ENCODE measurements at regions not wholly inside any gene's neighbourhood (a gene's known extent, or its start where the extent isn't known, plus 50 kb on each side); places are given as distances from the start of the nearest gene placed in this dataset.

GRCh38 chr15:66907826-66908743 is 157.3 kb upstream of the SMAD3 start:
- Histone ChIP-seq H2AFZ (peak overlapping the region; percentile 38; the same call in 1 of the 2 replicates), H3K36me3 (ENCODE audit: insufficient read depth) (no peaks in the 10 kb centered on the region), H3F3A (replicated peaks; ENCODE audit: low read depth) (no peaks in the 10 kb centered on the region), H3K4me1 (ENCODE audit: insufficient read depth) (no peaks in the 10 kb centered on the region), H3K4me2 (no peak overlapping the region), H3K9me2 (ENCODE audit: insufficient read depth) (no peaks in the 10 kb centered on the region), H3K4me3 (no peak overlapping the region), H3K79me2 (replicated peaks; ENCODE audit: insufficient read depth) (no peaks in the 10 kb centered on the region), H4K20me1 (replicated peaks; ENCODE audit: insufficient read depth) (no peaks in the 10 kb centered on the region; the same call in 1 of the 2 replicates), H3K27ac (ENCODE audit: low read depth) (no peak overlapping the region), H3K27me3 (ENCODE audit: insufficient read depth) (no peaks in the 10 kb centered on the region)
- no peak for ATAC-seq
- no peaks in the 10 kb centered on the region for H3K4me1 Mint-ChIP-seq
- H3K9me3 Mint-ChIP-seq = no peaks in the 10 kb centered on the region
- TF ChIP-seq CREB1 (CRISPR knock-in tag; IDR thresholded peaks at IDR 0.05; ENCODE audit: low read depth) (no peak), NANOG (IDR thresholded peaks at IDR 0.05; ENCODE audit: borderline replicate concordance) (no peak), POLR2AphosphoS5 (IDR thresholded peaks at IDR 0.05; ENCODE audit: low read depth) (no peak), EZH2phosphoT487 (IDR thresholded peaks at IDR 0.05; ENCODE audit: unreplicated experiment) (no peak), JUNB (IDR thresholded peaks at IDR 0.05; ENCODE audit: unreplicated experiment) (no peak), EZH2 (IDR thresholded peaks at IDR 0.05; ENCODE audit: low read depth, unreplicated experiment) (no peak), STAT1 (IDR thresholded peaks at IDR 0.05; ENCODE audit: unreplicated experiment) (no peak)
- TF ChIP-seq, protein P1, sequence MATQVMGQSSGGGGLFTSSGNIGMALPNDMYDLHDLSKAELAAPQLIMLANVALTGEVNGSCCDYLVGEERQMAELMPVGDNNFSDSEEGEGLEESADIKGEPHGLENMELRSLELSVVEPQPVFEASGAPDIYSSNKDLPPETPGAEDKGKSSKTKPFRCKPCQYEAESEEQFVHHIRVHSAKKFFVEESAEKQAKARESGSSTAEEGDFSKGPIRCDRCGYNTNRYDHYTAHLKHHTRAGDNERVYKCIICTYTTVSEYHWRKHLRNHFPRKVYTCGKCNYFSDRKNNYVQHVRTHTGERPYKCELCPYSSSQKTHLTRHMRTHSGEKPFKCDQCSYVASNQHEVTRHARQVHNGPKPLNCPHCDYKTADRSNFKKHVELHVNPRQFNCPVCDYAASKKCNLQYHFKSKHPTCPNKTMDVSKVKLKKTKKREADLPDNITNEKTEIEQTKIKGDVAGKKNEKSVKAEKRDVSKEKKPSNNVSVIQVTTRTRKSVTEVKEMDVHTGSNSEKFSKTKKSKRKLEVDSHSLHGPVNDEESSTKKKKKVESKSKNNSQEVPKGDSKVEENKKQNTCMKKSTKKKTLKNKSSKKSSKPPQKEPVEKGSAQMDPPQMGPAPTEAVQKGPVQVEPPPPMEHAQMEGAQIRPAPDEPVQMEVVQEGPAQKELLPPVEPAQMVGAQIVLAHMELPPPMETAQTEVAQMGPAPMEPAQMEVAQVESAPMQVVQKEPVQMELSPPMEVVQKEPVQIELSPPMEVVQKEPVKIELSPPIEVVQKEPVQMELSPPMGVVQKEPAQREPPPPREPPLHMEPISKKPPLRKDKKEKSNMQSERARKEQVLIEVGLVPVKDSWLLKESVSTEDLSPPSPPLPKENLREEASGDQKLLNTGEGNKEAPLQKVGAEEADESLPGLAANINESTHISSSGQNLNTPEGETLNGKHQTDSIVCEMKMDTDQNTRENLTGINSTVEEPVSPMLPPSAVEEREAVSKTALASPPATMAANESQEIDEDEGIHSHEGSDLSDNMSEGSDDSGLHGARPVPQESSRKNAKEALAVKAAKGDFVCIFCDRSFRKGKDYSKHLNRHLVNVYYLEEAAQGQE (IDR thresholded peaks at IDR 0.05; ENCODE audit: unreplicated experiment) = no peak
- TF ChIP-seq, protein P2, sequence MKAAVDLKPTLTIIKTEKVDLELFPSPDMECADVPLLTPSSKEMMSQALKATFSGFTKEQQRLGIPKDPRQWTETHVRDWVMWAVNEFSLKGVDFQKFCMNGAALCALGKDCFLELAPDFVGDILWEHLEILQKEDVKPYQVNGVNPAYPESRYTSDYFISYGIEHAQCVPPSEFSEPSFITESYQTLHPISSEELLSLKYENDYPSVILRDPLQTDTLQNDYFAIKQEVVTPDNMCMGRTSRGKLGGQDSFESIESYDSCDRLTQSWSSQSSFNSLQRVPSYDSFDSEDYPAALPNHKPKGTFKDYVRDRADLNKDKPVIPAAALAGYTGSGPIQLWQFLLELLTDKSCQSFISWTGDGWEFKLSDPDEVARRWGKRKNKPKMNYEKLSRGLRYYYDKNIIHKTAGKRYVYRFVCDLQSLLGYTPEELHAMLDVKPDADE (IDR thresholded peaks at IDR 0.05) = no peak
- TF ChIP-seq, protein P3, sequence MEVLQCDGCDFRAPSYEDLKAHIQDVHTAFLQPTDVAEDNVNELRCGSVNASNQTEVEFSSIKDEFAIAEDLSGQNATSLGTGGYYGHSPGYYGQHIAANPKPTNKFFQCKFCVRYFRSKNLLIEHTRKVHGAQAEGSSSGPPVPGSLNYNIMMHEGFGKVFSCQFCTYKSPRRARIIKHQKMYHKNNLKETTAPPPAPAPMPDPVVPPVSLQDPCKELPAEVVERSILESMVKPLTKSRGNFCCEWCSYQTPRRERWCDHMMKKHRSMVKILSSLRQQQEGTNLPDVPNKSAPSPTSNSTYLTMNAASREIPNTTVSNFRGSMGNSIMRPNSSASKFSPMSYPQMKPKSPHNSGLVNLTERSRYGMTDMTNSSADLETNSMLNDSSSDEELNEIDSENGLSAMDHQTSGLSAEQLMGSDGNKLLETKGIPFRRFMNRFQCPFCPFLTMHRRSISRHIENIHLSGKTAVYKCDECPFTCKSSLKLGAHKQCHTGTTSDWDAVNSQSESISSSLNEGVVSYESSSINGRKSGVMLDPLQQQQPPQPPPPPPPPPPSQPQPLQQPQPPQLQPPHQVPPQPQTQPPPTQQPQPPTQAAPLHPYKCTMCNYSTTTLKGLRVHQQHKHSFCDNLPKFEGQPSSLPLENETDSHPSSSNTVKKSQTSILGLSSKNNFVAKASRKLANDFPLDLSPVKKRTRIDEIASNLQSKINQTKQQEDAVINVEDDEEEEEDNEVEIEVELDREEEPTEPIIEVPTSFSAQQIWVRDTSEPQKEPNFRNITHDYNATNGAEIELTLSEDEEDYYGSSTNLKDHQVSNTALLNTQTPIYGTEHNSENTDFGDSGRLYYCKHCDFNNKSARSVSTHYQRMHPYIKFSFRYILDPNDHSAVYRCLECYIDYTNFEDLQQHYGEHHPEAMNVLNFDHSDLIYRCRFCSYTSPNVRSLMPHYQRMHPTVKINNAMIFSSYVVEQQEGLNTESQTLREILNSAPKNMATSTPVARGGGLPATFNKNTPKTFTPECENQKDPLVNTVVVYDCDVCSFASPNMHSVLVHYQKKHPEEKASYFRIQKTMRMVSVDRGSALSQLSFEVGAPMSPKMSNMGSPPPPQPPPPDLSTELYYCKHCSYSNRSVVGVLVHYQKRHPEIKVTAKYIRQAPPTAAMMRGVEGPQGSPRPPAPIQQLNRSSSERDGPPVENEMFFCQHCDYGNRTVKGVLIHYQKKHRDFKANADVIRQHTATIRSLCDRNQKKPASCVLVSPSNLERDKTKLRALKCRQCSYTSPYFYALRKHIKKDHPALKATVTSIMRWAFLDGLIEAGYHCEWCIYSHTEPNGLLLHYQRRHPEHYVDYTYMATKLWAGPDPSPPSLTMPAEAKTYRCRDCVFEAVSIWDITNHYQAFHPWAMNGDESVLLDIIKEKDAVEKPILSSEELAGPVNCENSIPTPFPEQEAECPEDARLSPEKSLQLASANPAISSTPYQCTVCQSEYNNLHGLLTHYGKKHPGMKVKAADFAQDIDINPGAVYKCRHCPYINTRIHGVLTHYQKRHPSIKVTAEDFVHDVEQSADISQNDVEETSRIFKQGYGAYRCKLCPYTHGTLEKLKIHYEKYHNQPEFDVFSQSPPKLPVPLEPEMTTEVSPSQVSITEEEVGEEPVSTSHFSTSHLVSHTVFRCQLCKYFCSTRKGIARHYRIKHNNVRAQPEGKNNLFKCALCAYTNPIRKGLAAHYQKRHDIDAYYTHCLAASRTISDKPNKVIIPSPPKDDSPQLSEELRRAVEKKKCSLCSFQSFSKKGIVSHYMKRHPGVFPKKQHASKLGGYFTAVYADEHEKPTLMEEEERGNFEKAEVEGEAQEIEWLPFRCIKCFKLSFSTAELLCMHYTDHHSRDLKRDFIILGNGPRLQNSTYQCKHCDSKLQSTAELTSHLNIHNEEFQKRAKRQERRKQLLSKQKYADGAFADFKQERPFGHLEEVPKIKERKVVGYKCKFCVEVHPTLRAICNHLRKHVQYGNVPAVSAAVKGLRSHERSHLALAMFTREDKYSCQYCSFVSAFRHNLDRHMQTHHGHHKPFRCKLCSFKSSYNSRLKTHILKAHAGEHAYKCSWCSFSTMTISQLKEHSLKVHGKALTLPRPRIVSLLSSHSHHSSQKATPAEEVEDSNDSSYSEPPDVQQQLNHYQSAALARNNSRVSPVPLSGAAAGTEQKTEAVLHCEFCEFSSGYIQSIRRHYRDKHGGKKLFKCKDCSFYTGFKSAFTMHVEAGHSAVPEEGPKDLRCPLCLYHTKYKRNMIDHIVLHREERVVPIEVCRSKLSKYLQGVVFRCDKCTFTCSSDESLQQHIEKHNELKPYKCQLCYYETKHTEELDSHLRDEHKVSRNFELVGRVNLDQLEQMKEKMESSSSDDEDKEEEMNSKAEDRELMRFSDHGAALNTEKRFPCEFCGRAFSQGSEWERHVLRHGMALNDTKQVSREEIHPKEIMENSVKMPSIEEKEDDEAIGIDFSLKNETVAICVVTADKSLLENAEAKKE (CRISPR knock-in tag; IDR thresholded peaks at IDR 0.05) = no peak
- H3K36me3 Mint-ChIP-seq (ENCODE audit: low read depth) = no peaks in the 10 kb centered on the region; the same call in 2 of the 3 replicates
- peaks cover 9% of the 10 kb centered on the region for H3K27me3 Mint-ChIP-seq (ENCODE audit: insufficient read depth, low read depth, poor library complexity)
- no peak overlapping the region for H3K4me3 Mint-ChIP-seq
- DNase-seq (ENCODE audit: low spot score) = no peak
- H3K27ac Mint-ChIP-seq = no peak overlapping the region

Data from GM23338 (cell line).